BJ (cell line): ENCODE measurements at regions not wholly inside any gene's neighbourhood (a gene's known extent, or its start where the extent isn't known, plus 50 kb on each side); places are given as distances from the start of the nearest gene placed in this dataset.

Experiments used
- CTCF ChIA-PET: fragments of 350-600 bp; formaldehyde crosslinking; extraction: SDS; loops from one replicate; lab custom pipeline; 2021; ENCODE audit warnings: antibody characterized with exemption, inconsistent platforms; lab: Yijun Ruan, JAX
- POLR2A ChIA-PET: fragments of 300-600 bp; sonication (Branson Sonifier 250); formaldehyde crosslinking; extraction: SDS; loops from one replicate; lab custom pipeline; 2021; ENCODE audit warnings: antibody characterized with exemption; lab: Charles Lee
- DNase-seq: peaks from one replicate; pipeline ENCODE4 v3.0.0-alpha.2; 2011; ENCODE audit warnings: low read depth
- H3K27me3 ChIP-seq: 2 replicates; pipeline ENCODE4 v1.6.0; 2011; ENCODE audit warnings: low read length; ENCODE audit not compliant: control insufficient read depth, insufficient read depth
- H3K36me3 ChIP-seq: 2 replicates; pipeline ENCODE4 v1.5.1; 2011; ENCODE audit warnings: low read length; ENCODE audit not compliant: control insufficient read depth, insufficient read depth
- H3K4me3 ChIP-seq: 2 replicates; pipeline ENCODE4 v1.5.1; 2011; ENCODE audit warnings: low read depth, mild to moderate bottlenecking, control low read depth, low read length
- CTCF ChIP-seq: IDR thresholded peaks from 2 replicates; pipeline ENCODE4 v1.5.1; 2011; ENCODE audit warnings: low read depth, mild to moderate bottlenecking, control low read depth, inconsistent platforms, low read length, moderate library complexity; ENCODE audit not compliant: insufficient read depth

- POLR2A ChIA-PET = no interaction called here
- CTCF ChIA-PET = no interaction called here
- TF ChIP-seq CTCF = no peak
- H3K36me3 ChIP-seq = no peaks in the 10 kb centered on the region
- DNase-seq = peak; percentile 74
- H3K27me3 ChIP-seq = no peaks in the 10 kb centered on the region
- H3K4me3 ChIP-seq = no peak overlapping the region; the same call in 1 of the 2 replicates
Observed at GRCh38 chr2:14524041-14524802, 108.3 kb upstream of the LRATD1 start.

- no peaks in the 10 kb centered on the region for H3K27me3 ChIP-seq
- H3K36me3 ChIP-seq = no peaks in the 10 kb centered on the region
- peak; percentile 72 for DNase-seq
- no peak for TF ChIP-seq CTCF
- ChIA-PET POLR2A (no interaction called here), CTCF (no interaction called here)
- H3K4me3 ChIP-seq = no peak overlapping the region
Observed at GRCh38 chr2:14524803-14525080, 107.8 kb upstream of the LRATD1 start.

- Histone ChIP-seq H3K36me3 (no peaks in the 10 kb centered on the region), H3K4me3 (no peak overlapping the region), H3K27me3 (no peaks in the 10 kb centered on the region)
- CTCF ChIA-PET = interaction anchor here (0.7 kb wide), 1 partner anchor 1046 kb away, joined by 3 read pairs; no protein-coding TSS in a partner anchor
- no peak for DNase-seq
- POLR2A ChIA-PET = no interaction called here
- no peak for TF ChIP-seq CTCF
Observed at GRCh38 chr2:14530506-14530905, 102.0 kb upstream of the LRATD1 start.

GRCh38 chr2:14533131-14533757, 99.3 kb upstream of the LRATD1 start:
- no peak for TF ChIP-seq CTCF
- POLR2A ChIA-PET = no interaction called here
- no peaks in the 10 kb centered on the region for H3K27me3 ChIP-seq
- CTCF ChIA-PET = interaction anchor here (1.0 kb wide), 1 partner anchor 22 kb away, joined by 3 read pairs; no protein-coding TSS in a partner anchor
- DNase-seq = no peak
- H3K36me3 ChIP-seq = no peaks in the 10 kb centered on the region
- no peak overlapping the region for H3K4me3 ChIP-seq

GRCh38 chr2:14535156-14535555, 97.4 kb upstream of the LRATD1 start:
- no peak for TF ChIP-seq CTCF
- POLR2A ChIA-PET = no interaction called here
- Histone ChIP-seq H3K27me3 (no peaks in the 10 kb centered on the region), H3K4me3 (no peak overlapping the region), H3K36me3 (no peaks in the 10 kb centered on the region)
- DNase-seq = no peak
- CTCF ChIA-PET = interaction anchor here (1.5 kb wide), 1 partner anchor 11 kb away, joined by 3 read pairs; no protein-coding TSS in a partner anchor
